HEK293 (cell line): ENCODE measurements at regions not wholly inside any gene's neighbourhood (a gene's known extent, or its start where the extent isn't known, plus 50 kb on each side); places are given as distances from the start of the nearest gene placed in this dataset.

Source experiments
- CTCF ChIA-PET: fragments of 350-600 bp; formaldehyde crosslinking; extraction: SDS; loops from one replicate; lab custom pipeline; 2021; ENCODE audit warnings: antibody characterized with exemption; lab: Yijun Ruan, JAX
- POLR2A ChIA-PET: fragments of 300-600 bp; formaldehyde crosslinking; extraction: SDS; loops from one replicate; lab custom pipeline; 2020; ENCODE audit warnings: antibody characterized with exemption, inconsistent platforms; lab: Yijun Ruan, JAX
- H3K27ac ChIP-seq: fragments of 200-500 bp; sonication (Bioruptor generic); 2 replicates; pipeline ENCODE4 v1.5.1; 2014; ENCODE audit warnings: low read depth, low read length, control low read depth, inconsistent platforms; ENCODE audit errors: extremely low read depth
- H3K36me3 ChIP-seq, 2 experiments: fragments of 200-500 bp in 1 of 2; sonication (Bioruptor generic) in 1 of 2; 1 replicate in 1 of 2; 2 replicates in 1 of 2; pipeline ENCODE4 v1.5.1; 2014 to 2017; ENCODE audit warnings: inconsistent platforms in 2 of 2, low read length in 2 of 2; ENCODE audit not compliant: control insufficient read depth in 2 of 2, insufficient read depth in 1 of 2
- H3K4me1 ChIP-seq: fragments of 200-500 bp; sonication (Bioruptor generic); 2 replicates; pipeline ENCODE4 v1.5.1; 2014; ENCODE audit warnings: mild to moderate bottlenecking, low read length, inconsistent platforms; ENCODE audit not compliant: control insufficient read depth, insufficient read depth
- H3K4me3 ChIP-seq: 2 replicates; pipeline ENCODE4 v1.5.1; 2011; ENCODE audit warnings: low read depth, mild to moderate bottlenecking, control low read depth, low read length, moderate library complexity
- H3K9me3 ChIP-seq: fragments of 200-500 bp; sonication (Bioruptor generic); 2 replicates; pipeline ENCODE4 v1.5.1; 2014; ENCODE audit warnings: low read depth, low read length, inconsistent platforms; ENCODE audit not compliant: control insufficient read depth, insufficient read depth
- MYNN ChIP-seq: fragments of 450-650 bp; formaldehyde crosslinking; IDR thresholded peaks from 2 replicates; pipeline ENCODE4 v1.5.1; 2016; ENCODE audit warnings: missing biosample characterization, missing genetic modification characterization, borderline replicate concordance
- SALL2 ChIP-seq: fragments of 450-650 bp; formaldehyde crosslinking; IDR thresholded peaks from 2 replicates; pipeline ENCODE4 v1.5.0; 2017; ENCODE audit warnings: missing biosample characterization, mild to moderate bottlenecking, missing genetic modification characterization, borderline replicate concordance
- ZFHX2 ChIP-seq: fragments of 450-650 bp; formaldehyde crosslinking; conservative IDR thresholded peaks from 2 replicates; pipeline ENCODE4 v1.5.1; 2016; ENCODE audit warnings: missing biosample characterization, missing genetic modification characterization
- ZNF132 ChIP-seq: fragments of 450-650 bp; formaldehyde crosslinking; IDR thresholded peaks from 2 replicates; pipeline ENCODE4 v1.5.1; 2017; ENCODE audit warnings: missing biosample characterization, missing genetic modification characterization, borderline replicate concordance
- ZNF2 ChIP-seq: fragments of 450-650 bp; formaldehyde crosslinking; IDR thresholded peaks from 2 replicates; pipeline ENCODE4 v1.5.1; 2016; ENCODE audit warnings: missing biosample characterization, missing genetic modification characterization
- ZNF221 ChIP-seq: fragments of 450-650 bp; formaldehyde crosslinking; IDR thresholded peaks from 2 replicates; pipeline ENCODE4 v1.5.1; 2017; ENCODE audit warnings: missing biosample characterization, missing genetic modification characterization, borderline replicate concordance
- ZNF239 ChIP-seq: fragments of 450-650 bp; formaldehyde crosslinking; IDR thresholded peaks from 2 replicates; pipeline ENCODE4 v1.5.1; 2016; ENCODE audit warnings: missing biosample characterization, missing genetic modification characterization
- ZNF248 ChIP-seq: fragments of 450-650 bp; formaldehyde crosslinking; IDR thresholded peaks from 2 replicates; pipeline ENCODE4 v1.5.1; 2017; ENCODE audit warnings: missing biosample characterization, missing genetic modification characterization
- ZNF292 ChIP-seq: fragments of 450-650 bp; formaldehyde crosslinking; IDR thresholded peaks from 2 replicates; pipeline ENCODE4 v1.5.1; 2016; ENCODE audit warnings: low read depth, missing biosample characterization, missing genetic modification characterization, borderline replicate concordance
- ZNF302 ChIP-seq: fragments of 450-650 bp; formaldehyde crosslinking; IDR thresholded peaks from 2 replicates; pipeline ENCODE4 v1.5.1; 2016; ENCODE audit warnings: missing biosample characterization, missing genetic modification characterization, low read depth
- ZNF341 ChIP-seq: fragments of 450-650 bp; formaldehyde crosslinking; IDR thresholded peaks from 2 replicates; pipeline ENCODE4; 2016; ENCODE audit warnings: low read depth, missing biosample characterization, missing genetic modification characterization
- ZNF391 ChIP-seq: fragments of 450-650 bp; formaldehyde crosslinking; IDR thresholded peaks from 2 replicates; pipeline ENCODE4 v1.5.1; 2016; ENCODE audit warnings: low read depth, missing biosample characterization, missing genetic modification characterization, borderline replicate concordance
- ZNF416 ChIP-seq: fragments of 450-650 bp; formaldehyde crosslinking; IDR thresholded peaks from 2 replicates; pipeline ENCODE4 v1.5.1; 2016; ENCODE audit warnings: missing biosample characterization, missing genetic modification characterization
- ZNF426 ChIP-seq: fragments of 450-650 bp; formaldehyde crosslinking; IDR thresholded peaks from 2 replicates; pipeline ENCODE4 v1.5.1; 2017; ENCODE audit warnings: missing biosample characterization, missing genetic modification characterization, mild to moderate bottlenecking, inconsistent platforms, moderate library complexity
- ZNF514 ChIP-seq: fragments of 450-650 bp; formaldehyde crosslinking; IDR thresholded peaks from 2 replicates; pipeline ENCODE4 v1.5.1; 2016; ENCODE audit warnings: missing biosample characterization, missing genetic modification characterization
- ZNF521 ChIP-seq: fragments of 450-650 bp; formaldehyde crosslinking; IDR thresholded peaks from 2 replicates; pipeline ENCODE4 v1.5.1; 2017; ENCODE audit warnings: missing biosample characterization, mild to moderate bottlenecking, missing genetic modification characterization
- ZNF610 ChIP-seq: fragments of 450-650 bp; formaldehyde crosslinking; IDR thresholded peaks from 2 replicates; pipeline ENCODE4 v1.5.1; 2016; ENCODE audit warnings: missing biosample characterization, missing genetic modification characterization, borderline replicate concordance
- ZNF623 ChIP-seq: fragments of 450-650 bp; formaldehyde crosslinking; IDR thresholded peaks from 2 replicates; pipeline ENCODE4 v1.5.1; 2016; ENCODE audit warnings: missing biosample characterization, missing genetic modification characterization
- ZNF629 ChIP-seq: fragments of 450-650 bp; formaldehyde crosslinking; IDR thresholded peaks from 2 replicates; pipeline ENCODE4 v1.5.1; 2017; ENCODE audit warnings: missing biosample characterization, missing genetic modification characterization
- ZNF76 ChIP-seq: fragments of 450-650 bp; formaldehyde crosslinking; IDR thresholded peaks from 2 replicates; pipeline ENCODE4; 2016; ENCODE audit warnings: low read depth, missing biosample characterization, missing genetic modification characterization, borderline replicate concordance
- ZNF830 ChIP-seq: fragments of 450-650 bp; IDR thresholded peaks from 2 replicates; pipeline ENCODE4 v1.5.0; 2018; ENCODE audit warnings: missing biosample characterization, missing genetic modification characterization, low read depth, mild to moderate bottlenecking, moderate library complexity
- ZXDB ChIP-seq: fragments of 450-650 bp; formaldehyde crosslinking; IDR thresholded peaks from 2 replicates; pipeline ENCODE4 v1.5.1; 2016; ENCODE audit warnings: missing biosample characterization, missing genetic modification characterization
- TF ChIP-seq, protein P1 (sequence below): fragments of 450-650 bp; formaldehyde crosslinking; IDR thresholded peaks from 2 replicates; pipeline ENCODE4 v1.5.1; 2017; ENCODE audit warnings: missing biosample characterization, missing genetic modification characterization
- TF ChIP-seq, protein P2 (sequence below): fragments of 450-650 bp; formaldehyde crosslinking; IDR thresholded peaks from 2 replicates; pipeline ENCODE4 v1.5.1; 2016; ENCODE audit warnings: missing biosample characterization, missing genetic modification characterization
- TF ChIP-seq, protein P3 (sequence below): fragments of 450-650 bp; formaldehyde crosslinking; IDR thresholded peaks from 2 replicates; pipeline ENCODE4 v1.5.1; 2016; ENCODE audit warnings: missing biosample characterization, missing genetic modification characterization

DNA sequence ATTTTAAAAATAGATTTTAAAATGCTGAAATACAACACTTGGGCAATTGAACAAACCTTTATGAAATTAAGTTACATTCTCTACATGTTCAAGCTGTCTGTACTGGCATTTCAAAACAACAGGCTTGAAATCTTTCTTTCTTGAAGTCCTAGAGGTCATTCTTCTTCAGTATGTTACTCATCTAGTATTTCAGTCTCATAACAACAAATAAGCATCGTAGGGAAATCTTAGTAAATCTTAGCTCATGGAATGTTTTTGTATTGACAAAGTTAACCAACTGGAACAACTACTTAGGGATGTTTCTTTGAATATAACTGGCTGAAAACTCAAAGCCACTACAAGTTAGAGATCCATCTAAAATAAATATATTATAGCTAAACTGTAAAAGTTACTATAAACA, 96.6 kb downstream of the KIF2B start (continued):
- TF ChIP-seq, protein P1, sequence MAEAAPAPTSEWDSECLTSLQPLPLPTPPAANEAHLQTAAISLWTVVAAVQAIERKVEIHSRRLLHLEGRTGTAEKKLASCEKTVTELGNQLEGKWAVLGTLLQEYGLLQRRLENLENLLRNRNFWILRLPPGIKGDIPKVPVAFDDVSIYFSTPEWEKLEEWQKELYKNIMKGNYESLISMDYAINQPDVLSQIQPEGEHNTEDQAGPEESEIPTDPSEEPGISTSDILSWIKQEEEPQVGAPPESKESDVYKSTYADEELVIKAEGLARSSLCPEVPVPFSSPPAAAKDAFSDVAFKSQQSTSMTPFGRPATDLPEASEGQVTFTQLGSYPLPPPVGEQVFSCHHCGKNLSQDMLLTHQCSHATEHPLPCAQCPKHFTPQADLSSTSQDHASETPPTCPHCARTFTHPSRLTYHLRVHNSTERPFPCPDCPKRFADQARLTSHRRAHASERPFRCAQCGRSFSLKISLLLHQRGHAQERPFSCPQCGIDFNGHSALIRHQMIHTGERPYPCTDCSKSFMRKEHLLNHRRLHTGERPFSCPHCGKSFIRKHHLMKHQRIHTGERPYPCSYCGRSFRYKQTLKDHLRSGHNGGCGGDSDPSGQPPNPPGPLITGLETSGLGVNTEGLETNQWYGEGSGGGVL (tag by site-specific recombination) = no peak
- no peak for TF ChIP-seq ZNF623
- no peak for TF ChIP-seq ZNF2 (tag by site-specific recombination)
- no peak for TF ChIP-seq ZNF292 (tag by site-specific recombination)
- no peak for TF ChIP-seq ZNF416 (tag by site-specific recombination)
- no peak for TF ChIP-seq ZNF629
- TF ChIP-seq ZNF248 (tag by site-specific recombination) = no peak
- TF ChIP-seq ZNF221 (tag by site-specific recombination) = no peak
- no peak for TF ChIP-seq ZNF132
- TF ChIP-seq MYNN (tag by site-specific recombination) = no peak
- no peak for TF ChIP-seq ZNF391 (tag by site-specific recombination)
- TF ChIP-seq, protein P2, sequence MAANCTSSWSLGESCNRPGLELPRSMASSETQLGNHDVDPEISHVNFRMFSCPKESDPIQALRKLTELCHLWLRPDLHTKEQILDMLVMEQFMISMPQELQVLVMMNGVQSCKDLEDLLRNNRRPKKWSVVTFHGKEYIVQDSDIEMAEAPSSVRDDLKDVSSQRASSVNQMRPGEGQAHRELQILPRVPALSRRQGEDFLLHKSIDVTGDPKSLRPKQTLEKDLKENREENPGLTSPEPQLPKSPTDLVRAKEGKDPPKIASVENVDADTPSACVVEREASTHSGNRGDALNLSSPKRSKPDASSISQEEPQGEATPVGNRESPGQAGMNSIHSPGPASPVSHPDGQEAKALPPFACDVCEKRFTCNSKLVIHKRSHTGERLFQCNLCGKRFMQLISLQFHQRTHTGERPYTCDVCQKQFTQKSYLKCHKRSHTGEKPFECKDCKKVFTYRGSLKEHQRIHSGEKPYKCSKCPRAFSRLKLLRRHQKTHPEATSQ (tag by site-specific recombination) = no peak

DNA sequence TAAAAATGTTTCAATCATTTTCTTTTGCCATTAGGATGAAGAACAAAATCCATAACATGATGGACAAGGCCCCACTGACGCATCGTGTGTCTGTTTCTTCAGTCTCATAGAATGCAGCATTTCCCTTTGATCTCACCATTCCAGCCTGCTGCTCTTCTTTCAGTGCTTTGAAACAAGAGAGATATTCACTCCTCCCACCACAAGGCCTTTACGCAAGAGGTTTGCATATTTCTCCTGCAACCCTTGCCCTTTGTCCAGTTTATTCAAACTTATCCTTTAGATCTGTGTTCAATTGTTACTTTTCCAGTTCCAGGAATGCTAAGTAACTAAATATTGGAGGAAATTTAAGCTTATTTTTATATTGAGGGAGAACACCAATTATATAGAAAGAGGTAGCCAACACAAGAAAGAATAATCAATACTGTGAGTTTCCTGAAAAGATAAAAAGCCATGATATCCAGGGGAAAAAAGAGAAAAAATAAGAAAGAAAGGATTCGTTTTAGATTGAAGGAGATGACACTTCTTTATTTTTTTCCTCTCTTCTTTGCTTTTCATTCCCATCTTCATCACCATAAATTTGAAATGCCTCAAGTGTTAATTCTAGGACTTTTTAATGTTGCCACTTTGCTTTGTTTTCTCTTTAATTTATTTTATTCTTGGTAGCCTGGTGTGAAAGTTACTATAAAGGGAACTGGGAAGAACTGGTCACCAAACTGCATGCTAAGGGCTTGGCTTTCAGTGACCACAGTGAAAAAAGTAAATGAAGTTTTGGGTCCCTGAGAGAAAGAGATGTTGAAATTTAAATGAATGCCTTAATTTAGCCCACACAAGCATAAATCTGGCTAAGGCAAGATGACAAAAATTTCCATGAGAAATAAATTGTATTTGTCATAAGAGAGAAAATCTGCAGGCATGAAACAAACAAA, 102.1 kb downstream of the KIF2B start:
- ChIA-PET CTCF (no interaction called here), POLR2A (no interaction called here)
- H3K36me3 ChIP-seq = no peaks in the 10 kb centered on the region
- no peaks in the 10 kb centered on the region for H3K4me1 ChIP-seq
- no peak overlapping the region for H3K4me3 ChIP-seq
- TF ChIP-seq ZNF341 (no peak), ZNF830 (tag by site-specific recombination) (no peak), ZNF239 (no peak), ZNF76 (tag by site-specific recombination) (no peak), ZNF248 (tag by site-specific recombination) (no peak), ZFHX2 (no peak), ZXDB (tag by site-specific recombination) (no peak), SALL2 (tag by site-specific recombination) (no peak), ZNF514 (tag by site-specific recombination) (no peak), ZNF610 (tag by site-specific recombination) (no peak)
- H3K9me3 ChIP-seq = no peaks in the 10 kb centered on the region
- no peak overlapping the region for H3K27ac ChIP-seq

DNA sequence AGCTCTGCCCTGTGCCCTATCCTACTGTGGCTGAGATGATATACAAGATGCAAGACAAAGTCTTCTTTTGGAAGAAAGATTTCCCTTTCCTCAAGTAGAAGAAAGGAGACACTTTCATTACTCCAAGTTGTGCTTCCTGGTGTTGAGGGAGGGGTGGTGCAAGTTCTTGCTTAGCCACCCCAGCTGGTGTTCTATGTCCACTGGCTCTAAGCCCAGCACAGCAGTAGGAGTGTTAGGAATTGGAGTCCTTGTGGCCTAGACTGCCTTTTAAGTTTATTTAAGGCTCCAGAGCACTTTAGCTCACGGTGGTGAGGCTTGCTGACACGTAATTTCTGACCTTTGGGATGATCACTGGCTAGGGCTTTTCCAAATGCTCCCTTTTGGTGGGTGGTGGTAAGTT, 109.7 kb downstream of the KIF2B start:
- POLR2A ChIA-PET = no interaction called here
- CTCF ChIA-PET = no interaction called here
- Histone ChIP-seq H3K4me1 (no peaks in the 10 kb centered on the region), H3K4me3 (no peak overlapping the region), H3K27ac (no peak overlapping the region), H3K36me3 (no peaks in the 10 kb centered on the region), H3K9me3 (no peaks in the 10 kb centered on the region)
- TF ChIP-seq ZNF426 = no peak
- no peak for TF ChIP-seq ZXDB (tag by site-specific recombination)
- TF ChIP-seq ZNF302 (tag by site-specific recombination) = no peak
- TF ChIP-seq, protein P3, sequence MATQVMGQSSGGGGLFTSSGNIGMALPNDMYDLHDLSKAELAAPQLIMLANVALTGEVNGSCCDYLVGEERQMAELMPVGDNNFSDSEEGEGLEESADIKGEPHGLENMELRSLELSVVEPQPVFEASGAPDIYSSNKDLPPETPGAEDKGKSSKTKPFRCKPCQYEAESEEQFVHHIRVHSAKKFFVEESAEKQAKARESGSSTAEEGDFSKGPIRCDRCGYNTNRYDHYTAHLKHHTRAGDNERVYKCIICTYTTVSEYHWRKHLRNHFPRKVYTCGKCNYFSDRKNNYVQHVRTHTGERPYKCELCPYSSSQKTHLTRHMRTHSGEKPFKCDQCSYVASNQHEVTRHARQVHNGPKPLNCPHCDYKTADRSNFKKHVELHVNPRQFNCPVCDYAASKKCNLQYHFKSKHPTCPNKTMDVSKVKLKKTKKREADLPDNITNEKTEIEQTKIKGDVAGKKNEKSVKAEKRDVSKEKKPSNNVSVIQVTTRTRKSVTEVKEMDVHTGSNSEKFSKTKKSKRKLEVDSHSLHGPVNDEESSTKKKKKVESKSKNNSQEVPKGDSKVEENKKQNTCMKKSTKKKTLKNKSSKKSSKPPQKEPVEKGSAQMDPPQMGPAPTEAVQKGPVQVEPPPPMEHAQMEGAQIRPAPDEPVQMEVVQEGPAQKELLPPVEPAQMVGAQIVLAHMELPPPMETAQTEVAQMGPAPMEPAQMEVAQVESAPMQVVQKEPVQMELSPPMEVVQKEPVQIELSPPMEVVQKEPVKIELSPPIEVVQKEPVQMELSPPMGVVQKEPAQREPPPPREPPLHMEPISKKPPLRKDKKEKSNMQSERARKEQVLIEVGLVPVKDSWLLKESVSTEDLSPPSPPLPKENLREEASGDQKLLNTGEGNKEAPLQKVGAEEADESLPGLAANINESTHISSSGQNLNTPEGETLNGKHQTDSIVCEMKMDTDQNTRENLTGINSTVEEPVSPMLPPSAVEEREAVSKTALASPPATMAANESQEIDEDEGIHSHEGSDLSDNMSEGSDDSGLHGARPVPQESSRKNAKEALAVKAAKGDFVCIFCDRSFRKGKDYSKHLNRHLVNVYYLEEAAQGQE (tag by site-specific recombination) = no peak
- TF ChIP-seq ZNF521 (tag by site-specific recombination) = no peak
